Stimulated activated CD8-positive, alpha-beta memory T cell treated with anti-CD3 and anti-CD28 coated beads, Interleukin-15, amount 100 ng/mL, for 4 hours (primary cell): ENCODE measurements at regions not wholly inside any gene's neighbourhood (a gene's known extent, or its start where the extent isn't known, plus 50 kb on each side); places are given as distances from the start of the nearest gene placed in this dataset.
"Not testable (repeated sequence)": the region's sequence is repeated elsewhere in the genome, so short reads cannot be mapped to it uniquely, and the experiment has no call there.

Experiments
- DNase-seq, 2 donors: peaks; one replicate each; pipeline ENCODE4 v3.0.0-alpha.2; 2020; ENCODE audit warnings: low read depth in 2 of 2

DNA sequence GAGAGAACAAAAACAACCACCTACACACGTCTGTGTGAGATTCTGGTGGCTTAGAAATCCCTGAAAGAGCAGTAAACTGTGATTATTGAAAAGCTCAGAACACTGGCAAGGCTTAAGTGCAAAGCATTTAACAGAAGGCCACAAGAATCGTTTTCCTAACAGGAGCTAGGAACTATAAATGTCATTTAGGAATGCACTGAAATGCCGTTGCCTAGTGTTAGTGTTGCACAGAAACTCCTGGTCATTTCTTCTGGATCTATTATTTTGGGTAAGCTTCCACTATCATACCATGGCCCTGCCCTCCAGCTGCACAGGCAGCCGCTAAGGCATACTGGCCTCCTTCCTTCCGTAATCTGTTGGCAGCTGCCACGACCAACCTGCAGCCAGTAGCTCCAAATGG lies 923.2 kb downstream of the NLGN4X start:
- no peak for DNase-seq

DNA sequence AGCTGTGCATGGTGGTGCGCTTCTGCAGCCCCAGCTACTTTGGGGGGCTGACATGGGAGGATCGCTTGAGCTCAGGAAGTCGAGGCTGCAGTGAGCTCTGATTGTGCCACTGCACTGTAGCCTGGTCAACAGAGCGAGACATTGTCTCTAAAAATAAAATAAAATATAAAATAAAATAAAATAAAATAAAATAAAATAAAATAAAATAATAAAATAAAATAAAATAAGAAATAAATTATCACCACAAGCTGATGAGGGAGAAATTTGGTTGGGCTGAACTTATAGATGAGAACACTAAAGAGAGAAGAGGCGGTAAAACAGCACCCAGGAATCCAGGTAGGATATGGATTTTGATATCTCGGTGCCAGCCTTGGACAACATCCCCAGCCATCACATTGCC lies 933.7 kb downstream of the NLGN4X start:
- no peak for DNase-seq

DNA sequence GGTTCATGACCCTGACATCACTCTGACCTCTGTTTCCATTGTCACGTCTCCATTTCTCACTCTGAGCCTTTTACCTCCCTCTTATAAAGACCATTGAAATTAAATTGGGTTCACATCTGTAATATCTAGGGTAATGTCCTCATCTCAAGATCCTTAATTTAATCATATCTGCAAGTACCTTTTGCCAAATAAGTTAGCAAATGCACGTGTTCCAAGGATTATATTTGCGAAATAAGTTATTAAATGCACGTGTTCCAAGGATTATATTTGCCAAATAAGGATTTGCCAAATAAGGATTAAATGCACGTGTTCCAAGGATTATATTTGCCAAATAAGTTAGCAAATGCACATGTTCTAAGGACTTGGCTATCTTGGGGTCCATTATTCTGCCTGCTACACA lies 938.0 kb downstream of the NLGN4X start:
- no peak for DNase-seq

DNA sequence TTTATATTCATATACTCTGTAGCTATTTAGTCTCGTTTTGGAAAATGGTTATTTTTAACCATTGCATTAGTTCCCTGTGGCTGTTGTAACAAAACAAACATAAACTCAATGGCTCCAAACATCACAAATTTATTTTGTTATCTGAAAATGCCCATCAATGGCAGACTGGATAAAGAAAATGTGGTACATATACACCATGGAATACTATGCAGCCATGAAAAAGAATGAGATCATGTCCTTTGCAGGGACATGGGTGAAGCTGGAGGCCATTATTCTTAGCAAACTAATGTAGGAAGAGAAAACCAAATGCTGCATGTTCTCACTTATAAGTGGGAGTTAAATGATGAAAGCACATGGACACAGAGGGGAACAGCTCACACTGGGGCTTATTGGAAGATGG lies 938.7 kb downstream of the NLGN4X start:
- not testable (repeated sequence) for DNase-seq

DNA sequence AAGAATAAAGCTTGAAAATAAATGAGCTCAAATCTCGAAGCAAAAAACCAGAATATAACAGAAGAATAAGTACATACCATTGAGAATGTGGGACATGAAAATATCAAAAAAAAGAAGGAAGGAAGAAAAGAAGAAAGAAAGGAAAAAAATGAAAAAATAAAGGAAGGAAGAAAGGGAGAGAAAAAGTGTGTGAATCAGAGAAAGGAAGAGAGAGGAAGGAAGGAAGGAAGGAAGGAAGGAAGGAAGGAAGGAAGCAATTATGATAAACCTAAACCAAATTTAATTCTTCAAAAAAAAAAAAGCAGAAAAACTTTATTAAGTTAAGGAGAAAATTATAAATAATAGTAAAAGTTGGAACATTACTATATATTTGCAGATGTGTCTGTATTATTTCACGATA lies 949.8 kb downstream of the NLGN4X start:
- no peak for DNase-seq

DNA sequence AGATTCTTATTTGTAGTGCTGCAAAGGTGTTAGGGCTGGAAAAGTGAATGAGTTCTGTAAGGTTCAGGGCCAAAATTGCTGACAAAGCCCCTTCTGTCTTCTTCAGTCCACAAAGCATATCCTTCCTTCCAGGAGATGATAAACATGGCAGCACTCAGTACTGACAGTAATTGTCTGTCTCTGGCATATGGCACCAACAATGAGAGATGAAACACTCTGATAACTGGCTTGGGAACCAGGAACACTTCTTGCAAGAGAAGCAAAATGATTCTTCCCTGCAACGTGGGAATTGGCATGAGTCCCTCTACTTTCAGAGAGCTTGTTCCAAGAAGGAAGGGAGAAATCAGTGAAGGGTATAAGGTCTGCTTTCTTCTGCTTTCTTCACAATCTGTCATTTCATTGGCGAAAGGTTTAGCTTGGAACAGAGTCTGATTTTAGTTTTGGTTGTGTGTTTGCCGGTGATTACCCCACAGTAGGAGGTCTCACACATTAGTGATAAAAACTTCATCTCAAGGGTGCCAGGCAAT lies 963.3 kb downstream of the NLGN4X start:
- no peak for DNase-seq

DNA sequence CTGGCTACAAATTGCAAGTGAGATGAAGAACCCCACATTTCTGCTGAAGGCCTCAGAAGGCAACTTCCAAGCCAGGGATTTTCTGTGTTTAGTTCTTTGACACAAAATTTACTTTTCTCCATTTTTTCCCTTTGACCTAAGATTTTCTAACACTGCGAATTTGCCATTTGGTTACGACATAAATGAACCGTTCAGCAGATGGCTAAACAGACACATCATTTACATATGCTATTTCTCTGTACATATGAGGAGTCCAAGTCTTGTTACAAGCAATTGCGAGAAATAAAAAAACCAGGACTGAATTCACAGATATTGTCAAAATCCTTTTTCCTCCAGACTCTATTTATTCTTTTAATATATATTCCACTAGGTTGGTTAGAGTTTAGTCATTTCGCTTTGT lies 978.6 kb downstream of the NLGN4X start:
- no peak for DNase-seq

DNA sequence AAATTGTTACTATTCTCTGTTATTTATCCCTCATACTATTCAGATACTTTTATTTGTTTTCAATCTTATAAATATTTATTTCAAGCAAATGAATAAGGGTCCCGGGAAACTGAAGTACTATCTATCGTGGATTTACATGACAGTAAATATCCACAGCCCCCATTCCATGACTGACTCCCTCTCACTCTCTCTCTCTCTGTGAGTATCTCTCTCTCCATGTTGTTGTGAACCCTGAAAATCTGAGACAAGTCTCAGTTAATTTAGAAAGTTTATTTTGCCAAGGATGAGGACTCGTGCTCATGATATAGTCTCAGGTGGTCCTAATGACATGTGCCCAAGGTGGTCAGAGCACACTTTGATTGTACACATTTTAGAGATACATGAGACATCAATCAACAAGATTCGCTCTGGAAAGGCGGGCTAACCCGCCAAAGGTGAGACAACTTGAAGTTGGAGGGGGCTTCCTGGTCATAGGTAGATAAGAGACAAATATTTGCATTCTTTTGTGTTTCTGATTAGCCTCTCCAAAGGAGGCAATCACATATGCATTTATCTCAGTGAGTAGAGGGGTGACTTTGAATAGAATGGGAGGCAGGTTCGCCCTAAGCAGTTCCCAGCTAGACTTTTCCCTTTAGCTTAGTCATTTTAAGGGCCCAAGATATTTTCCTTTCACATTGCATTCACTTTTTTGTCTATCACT lies 986.4 kb downstream of the NLGN4X start:
- no peak for DNase-seq

DNA sequence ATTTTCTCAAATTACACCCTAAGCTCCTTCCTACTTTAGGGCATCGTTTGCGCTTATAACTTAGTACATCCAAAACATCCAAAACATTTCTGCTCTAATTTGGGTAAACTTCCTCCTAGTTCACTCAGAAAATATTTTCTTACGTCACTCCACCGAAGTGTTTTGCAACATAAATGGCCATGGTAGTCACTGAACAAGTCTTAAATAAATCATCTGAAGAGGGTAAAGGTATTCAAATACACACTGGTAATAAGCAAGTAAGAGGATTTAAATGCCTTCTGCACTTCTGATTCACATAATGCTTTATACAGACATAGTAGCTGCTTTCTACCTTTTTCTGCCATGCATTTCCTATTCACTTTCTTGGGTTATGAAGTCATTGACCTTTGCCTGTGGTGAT lies 991.9 kb downstream of the NLGN4X start:
- DNase-seq, result no peak

DNA sequence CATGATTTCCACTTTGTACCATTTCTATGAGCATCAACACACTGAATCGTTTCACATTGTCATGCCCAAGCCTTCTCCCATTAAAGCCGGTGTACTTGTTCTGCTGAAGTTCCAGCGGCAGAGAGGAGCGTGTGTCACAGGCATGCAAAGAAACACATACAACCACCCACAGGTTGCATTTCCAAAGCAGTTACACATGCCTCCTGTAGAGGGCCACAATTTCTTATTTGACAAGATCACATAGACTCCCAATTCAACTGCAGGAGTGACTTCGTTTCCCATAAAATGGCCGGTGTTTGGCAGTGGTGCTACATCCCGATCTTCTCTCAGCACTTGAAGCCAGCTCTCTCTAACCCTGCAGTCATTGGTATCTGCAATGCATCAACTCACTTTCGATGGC lies 992.6 kb downstream of the NLGN4X start:
- DNase-seq, result no peak

DNA sequence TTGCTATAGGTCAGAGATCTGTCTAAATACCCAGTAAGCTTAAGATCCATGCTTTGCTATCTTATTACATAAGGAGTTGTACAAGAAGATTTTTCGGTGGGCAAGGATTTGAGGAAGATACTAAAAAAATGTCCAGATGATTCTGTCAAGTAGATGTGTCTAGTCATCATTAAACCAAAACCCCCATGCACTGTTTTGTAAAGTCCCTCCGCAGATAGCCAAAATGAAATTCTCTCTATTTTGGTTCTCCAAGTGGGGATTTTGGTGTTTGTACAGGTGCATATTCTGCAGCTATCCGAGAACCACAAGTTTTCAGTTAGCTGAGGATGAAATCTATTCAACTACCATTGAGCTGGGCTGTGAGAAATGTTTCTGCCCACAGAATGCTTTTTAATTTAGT lies 994.8 kb downstream of the NLGN4X start:
- no peak for DNase-seq

DNA sequence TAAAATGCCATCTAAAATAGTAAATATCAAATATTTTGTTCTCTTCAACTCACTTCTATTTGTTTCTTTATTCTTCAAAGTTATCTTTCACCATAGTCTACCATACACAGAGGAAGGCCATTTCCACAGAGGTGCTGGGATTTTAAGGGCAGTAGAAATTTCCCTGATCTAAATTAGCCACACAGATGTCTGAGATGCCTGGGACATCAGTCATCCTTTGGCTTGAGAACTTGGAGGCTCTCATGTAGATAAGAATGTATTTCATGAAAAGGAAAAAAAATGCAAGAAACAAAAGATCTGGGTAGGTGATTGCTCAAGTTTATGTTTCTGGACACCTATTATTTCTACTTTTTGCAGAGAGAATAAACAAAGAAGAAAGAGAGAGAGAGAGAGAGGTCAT lies 1008.2 kb downstream of the NLGN4X start:
- no peak for DNase-seq

DNA sequence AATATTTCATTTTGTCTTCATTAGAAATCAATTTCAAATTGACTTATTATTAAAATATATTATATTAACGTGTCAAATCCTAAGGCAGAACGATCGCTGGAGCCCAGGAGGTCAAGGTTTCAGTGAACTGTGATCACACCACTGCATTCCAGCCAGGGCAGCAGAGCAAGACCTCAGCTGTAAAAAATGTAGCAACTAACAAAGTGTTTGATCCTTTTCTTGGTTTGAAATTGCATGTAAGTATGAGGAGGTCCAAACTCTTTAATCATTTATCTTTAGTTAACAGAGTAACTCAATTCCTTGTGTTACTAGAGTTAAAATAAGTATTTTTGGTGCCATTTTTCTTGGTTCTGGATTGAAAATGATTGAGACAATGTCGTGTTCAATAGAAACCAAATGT lies 1033.9 kb downstream of the NLGN4X start:
- DNase-seq, result no peak

DNA sequence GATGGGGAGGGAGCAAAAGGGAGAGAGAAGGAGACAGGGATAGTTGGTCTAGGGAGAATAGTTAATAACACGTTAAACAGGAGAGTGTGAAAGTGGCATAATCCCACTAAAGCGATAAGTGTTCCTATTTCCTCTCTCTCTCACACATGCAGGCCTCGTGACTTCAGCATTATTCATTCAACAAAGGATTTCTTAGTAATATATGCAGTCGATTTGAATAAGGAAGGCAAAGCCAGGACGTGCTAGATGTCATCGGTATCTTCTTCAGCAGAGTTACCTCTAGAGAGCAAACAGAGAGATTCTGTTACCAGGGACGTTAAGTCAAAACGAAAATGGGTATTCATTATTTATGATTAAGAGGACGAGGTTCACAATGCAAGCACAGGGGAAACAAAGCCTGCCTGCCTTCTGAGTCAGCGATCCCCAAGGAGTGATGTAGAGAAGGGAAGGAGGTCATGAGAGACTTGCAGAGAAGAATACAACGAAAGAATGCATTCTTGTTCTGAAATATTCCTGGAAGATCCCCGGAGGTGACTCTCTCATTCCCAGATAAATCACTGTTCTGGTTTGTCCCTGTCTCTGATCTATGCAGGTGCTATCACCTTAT lies 1048.4 kb downstream of the NLGN4X start:
- no peak for DNase-seq

DNA sequence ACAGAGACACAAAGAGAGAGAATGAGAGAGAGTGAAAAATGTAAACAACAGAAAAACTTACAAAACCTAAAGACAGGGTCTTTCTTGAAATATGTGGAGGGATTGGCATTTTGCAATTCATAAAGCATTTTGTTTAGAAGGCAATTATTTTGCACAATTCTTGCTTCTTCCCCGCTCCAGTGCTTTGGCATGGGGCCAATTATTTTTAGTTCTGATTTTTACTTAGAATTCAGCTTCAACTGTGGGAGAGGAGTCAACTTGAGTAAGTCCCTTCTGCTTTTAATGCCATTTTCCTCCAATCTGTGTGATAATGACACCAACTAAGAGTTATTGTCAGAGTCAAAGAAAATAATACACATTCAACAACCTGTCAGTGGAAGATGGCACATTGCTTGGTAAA lies 1051.9 kb downstream of the NLGN4X start:
- DNase-seq, result no peak

DNA sequence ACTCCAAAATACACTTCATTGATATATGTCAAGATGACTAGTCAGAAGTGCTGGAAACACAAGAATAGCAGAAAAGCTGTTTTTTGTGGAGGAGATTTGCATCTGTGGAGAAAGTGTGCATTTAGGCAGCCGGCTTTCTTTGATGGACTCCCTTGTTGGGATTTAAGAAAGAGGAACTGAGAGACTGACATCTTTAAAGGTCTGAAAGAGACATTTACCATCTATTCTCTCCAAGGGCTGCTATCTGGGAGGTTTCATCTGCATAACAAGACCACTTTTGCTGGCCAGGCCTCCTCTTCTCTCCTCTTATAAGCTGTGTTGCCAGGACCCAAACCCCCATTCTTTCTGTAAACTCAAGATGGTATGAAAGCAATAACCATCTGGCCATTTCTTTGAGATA lies 1065.0 kb downstream of the NLGN4X start:
- DNase-seq, result no peak

DNA sequence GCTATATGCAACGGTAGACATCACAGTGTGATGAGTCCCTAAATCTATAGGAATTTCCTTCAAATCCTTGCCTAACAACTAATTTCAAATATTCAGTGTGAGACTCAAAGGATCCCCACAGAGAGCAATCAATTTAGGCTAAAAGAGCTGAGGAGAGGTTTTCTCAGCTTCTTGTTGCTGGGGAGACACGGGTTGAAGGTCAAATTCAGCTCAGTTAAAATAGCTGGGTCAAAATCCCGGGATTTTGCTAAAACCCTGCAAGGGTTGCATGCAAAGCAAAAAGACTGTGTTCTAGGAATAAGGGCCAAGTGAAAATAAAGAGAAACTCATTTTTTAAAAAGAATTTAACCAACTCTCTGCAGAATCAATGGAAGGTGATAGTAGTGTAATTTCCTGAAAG lies 1073.4 kb downstream of the NLGN4X start:
- no peak for DNase-seq

DNA sequence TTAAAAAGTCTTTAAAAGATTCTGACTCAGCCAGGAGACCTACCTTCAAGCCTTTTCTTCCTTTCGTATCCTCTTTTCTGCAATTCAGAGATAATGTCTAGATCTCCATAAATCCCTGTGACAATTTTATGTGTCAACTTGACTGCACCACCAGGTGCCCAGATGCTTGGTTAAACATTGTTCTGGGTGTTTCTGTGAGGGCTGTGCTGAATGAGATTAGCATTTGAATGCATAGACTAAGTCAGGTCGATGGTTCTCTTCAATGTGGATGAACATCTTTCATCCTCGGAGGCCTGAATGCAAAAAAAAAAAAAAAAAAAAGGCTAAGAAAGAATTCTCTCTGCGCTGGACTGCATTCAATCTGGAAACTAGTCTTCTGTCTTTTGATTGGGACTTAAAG lies 1082.7 kb downstream of the NLGN4X start:
- no peak for DNase-seq

DNA sequence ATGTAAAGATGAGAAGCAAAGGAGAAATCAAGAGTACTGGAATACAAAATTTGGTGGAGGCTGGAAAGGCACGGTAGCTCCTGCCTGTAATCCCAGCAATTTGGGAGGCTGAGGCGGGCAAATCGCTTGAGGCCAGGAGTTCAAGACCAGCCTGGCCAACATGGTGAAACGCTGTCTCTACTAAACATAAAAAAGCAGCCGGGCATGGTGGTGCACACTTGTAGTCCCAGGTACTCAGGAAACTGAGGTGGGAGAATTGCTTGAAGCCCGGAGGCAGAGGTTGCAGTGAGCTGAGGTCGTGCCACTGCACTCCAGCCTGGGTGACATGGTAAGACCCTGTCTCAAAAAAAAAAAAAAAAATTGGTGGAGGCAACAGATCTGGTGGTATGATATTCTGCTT lies 1086.0 kb downstream of the NLGN4X start:
- no peak for DNase-seq

DNA sequence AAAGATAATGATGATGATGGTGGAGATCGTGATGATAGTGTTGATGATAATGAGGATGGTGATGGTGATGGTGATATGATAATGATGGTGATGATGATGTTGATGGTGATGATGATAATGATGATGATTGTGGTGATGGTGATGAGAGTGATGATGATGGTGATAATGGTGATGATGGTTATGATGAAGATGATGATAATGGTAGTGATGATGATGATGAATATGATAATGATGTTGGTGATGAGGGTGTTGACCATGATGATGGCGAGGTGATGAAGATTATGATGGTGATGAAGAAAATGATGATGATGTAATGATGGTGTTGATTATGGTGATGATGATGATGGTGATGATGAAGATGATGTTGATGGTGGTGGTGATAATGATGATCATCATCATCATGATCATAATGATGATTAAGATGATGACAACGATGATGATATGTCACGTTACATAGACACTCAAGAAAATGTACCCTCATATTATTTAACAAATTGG lies 1106.4 kb downstream of the NLGN4X start:
- no peak for DNase-seq

DNA sequence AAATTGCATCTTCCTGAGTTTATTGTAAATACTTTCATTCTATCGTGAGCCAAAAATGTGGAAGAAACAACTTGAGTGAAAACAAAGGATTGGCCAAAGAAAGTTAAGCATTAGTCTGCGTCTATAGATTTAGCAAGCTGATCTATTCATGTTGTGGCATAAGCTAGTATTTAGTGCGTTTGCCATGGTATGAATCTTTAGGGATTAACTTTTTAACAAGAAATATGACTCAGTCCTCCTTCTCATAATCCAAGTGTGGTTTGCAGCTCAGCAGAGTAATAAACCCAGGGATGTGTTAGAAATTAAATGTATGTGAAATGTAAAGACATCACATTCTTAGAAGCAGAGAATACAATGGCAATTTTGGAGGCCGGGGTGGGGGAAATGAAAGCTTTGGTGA lies 1110.9 kb downstream of the NLGN4X start:
- DNase-seq, result no peak

DNA sequence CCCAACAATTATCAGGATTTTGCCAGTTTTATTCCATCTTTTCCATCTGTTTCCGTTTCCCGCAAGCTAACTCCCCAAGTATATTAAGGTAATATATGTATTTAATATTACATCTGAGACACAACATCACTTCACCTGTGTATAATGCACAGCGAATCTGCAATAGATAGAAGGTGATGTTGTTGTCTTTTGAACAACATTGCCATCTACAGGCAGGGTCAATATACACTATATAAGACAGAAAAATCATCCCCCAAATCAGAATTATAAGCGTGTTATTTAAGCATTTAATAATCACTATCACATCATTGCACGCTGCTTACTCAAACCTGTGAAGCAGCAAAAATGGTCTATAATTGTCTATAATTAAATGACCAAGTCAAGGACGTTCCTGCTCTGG lies 1115.5 kb downstream of the NLGN4X start:
- DNase-seq, result no peak

DNA sequence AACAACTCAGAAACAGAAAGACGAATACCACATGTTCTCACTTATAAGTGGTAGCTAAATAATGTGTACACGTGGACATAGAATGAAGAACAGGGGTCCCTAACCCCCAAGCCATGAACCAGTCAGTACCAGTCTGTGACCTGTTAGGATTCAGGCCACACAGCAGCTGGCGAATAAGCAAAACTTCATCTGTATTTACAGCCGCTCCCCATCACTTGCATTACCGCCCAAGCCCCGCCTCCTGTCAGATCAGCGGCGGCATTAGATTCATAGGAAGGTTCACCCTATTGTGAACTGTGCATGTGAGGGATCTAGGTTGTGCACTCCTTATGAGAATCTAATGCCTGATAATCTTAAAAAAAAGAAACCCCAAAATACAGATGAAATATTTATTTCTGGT lies 1128.7 kb downstream of the NLGN4X start:
- no peak for DNase-seq

DNA sequence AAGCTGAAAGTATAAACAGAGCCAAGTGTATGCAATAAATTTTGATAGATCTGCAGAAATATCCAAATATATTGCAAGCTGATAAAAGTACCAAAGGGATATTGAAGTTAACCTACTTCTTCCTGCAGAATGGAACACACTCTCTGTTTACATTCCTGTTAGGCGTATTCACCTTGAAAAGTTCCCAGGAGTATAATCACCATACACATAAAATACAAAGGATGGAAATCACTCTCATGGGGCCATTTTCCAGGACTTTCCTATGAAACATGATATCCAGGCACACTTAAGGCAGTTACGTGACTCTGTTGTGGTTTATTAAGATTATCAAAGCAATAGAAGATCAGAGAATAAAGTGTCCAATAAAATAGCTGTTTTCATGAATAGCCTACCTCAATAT lies 1142.3 kb downstream of the NLGN4X start:
- no peak for DNase-seq
